HG03558 (cell line): ENCODE measurements at regions not wholly inside any gene's neighbourhood (a gene's known extent, or its start where the extent isn't known, plus 50 kb on each side); places are given as distances from the start of the nearest gene placed in this dataset.
A peak's percentile ranks its signal among the peaks of the same experiment; 100 is the strongest.

ENCODE experiments used
- ATAC-seq: cut with Tn5 transposase; IDR thresholded peaks from one replicate; pipeline ENCODE4 v1.9.1; 2021; ENCODE audit warnings: moderate number of reproducible peaks; ENCODE audit not compliant: unreplicated experiment; ENCODE audit errors: extremely low read depth

- no peak for ATAC-seq
Measured at GRCh38 chr5:143761663-143762062, 50.3 kb upstream of the HMHB1 start.

DNA sequence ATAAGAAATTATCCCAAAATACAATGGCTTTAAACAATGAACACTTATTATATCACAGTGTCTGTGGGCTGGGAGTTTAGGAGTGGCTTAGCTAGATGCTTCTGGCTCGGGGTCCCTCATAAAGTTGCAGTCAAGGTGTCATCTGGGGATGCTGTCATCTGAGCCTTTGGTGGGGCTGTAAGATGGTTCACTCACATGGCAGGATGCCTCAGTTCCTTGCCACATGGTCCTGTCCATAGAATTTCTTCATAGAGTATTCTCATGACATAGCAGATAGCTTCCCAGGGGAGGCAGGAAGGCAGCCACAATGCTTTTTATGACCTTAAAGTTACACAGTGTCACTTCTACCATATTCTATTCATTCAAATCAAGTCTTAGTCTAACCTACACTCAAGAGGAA lies 51.2 kb upstream of the HMHB1 start:
- no peak for ATAC-seq

- ATAC-seq: peak; percentile 39
Measured at GRCh38 chr5:143760131-143760505, 51.8 kb upstream of the HMHB1 start.

DNA sequence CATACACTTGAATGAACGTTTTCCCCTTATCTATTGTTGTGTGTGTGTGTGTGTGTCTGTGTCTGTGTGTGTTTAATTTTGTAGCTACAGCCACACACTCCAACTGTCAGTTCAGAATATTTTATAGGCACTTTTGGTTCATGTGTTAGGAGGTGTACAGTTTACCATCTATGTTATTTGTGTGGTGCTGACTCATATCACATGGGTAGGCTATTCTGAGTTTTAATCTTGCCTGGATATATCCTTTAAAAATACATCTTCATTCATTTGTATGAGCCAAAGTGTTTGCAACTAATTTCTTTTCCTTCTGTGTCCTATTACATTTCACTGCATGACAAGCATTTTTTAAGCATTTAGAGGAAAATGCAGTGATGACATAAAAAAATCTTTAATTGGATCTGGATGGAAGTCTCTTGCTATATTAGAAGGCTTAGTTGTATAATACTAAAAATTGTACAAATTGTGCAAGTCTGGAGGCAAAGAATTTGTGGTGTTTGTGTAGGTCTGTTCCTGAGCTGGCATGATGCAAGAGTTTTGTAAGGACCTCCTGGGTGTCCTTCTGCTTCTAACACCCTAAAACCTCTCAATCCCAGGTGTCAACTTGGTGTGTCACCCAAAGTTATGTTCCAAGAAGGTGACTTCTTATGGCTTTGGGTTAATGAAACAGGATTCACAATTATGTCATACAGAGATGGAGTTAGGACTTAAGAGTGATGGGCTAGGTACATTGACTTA lies 52.4 kb upstream of the HMHB1 start:
- ATAC-seq: no peak

- peak; percentile 63 for ATAC-seq
Measured at GRCh38 chr5:143758750-143759149, 53.2 kb upstream of the HMHB1 start.

- ATAC-seq: no peak
Measured at GRCh38 chr5:143758015-143758414, 53.9 kb upstream of the HMHB1 start.

GRCh38 chr5:143757116-143757515 lies 54.8 kb upstream of the HMHB1 start:
- ATAC-seq: no peak

DNA sequence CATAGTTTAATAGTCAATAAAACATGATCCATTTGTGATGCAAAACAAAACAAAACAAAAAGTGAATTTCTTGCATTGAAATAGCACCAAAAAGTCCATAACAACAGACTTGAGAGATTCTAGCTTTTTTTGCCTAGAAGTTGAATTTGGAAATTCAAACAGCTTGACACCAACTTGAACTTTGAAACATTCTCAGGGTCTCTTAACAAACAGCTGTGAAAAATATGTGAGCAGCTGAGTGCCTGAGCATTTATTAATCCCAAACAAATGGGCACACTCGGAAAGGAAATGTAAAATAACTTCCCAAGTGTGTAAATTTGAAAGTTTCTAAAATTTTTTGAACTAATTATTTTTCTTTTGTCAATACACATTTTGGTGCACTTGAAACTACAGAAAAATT lies 56.0 kb upstream of the HMHB1 start:
- no peak for ATAC-seq

DNA sequence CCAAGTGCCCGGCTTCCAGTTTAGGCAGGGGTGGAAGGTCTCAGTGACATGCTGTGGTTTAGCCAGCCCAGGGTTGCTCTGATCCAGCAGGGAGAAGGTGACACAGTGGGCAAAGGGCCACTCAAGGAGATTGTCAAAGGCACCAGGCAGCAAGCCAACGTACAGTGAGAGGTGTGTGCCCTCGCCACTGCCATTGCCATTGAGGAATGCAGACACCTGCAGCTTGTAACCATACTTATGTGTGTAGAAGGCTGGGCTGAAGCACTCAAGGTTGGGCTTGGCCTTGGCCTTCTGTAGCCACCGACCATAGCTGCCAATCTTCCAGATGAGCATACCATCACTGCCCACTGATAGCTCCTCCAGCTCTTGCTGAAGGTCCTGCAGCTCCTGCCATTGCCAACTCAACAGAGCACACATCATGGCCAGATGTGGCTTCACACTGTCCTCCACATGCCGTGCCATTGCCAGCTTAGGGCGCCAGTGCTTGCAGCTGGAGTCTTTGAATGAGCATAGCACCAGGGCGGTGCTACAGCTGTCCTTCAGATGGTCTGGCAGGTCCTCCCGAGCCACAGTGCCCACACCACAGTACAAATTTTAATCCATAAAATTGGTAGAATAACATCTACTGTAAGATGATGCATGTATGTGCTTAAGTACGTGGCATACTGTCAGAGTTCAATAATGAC lies 59.7 kb upstream of the HMHB1 start:
- no peak for ATAC-seq

- no peak for ATAC-seq
Measured at GRCh38 chr5:143751342-143751741, 60.6 kb upstream of the HMHB1 start.

- ATAC-seq: no peak
Measured at GRCh38 chr5:143749581-143750205, 62.3 kb upstream of the HMHB1 start.

DNA sequence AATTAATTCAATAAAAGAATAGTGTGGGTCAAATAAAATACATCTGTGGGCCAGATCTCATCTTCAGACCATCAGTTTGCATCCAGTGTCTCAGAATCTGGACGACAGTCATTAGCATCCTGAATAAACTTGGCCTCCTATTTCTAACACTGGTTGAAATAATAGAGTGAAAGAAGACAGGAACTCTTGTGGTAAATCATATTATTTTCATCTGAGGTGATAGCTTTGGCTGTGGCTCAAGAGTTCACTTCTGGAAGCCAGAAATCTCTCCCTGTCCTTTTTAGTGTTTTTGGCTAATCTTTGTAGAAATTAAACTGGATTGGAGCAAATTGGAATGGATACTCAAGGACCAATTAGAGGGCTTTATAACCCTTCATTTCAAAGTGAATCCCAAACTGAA lies 63.4 kb upstream of the HMHB1 start:
- ATAC-seq: no peak

DNA sequence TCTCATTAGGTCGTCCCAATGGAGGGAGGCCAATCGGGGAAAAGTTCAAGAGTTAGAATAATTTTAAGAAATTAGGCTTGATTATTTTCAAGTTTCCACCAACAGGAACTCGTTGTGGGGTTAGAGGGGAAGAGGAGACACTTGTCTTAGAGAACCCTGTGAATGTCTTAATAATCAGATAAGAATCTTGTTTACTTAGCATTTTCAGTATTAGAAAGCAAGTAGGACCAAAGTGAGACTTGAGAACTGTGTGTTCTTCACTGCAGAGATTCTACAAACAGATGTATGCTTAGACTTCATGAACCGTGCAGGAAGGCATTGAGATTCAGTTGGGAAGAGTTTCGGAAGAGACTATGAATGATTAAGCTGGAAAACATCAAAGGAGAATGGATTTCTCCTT lies 69.0 kb upstream of the HMHB1 start:
- ATAC-seq: no peak

GRCh38 chr5:143741421-143741820 lies 70.5 kb upstream of the HMHB1 start:
- no peak for ATAC-seq

DNA sequence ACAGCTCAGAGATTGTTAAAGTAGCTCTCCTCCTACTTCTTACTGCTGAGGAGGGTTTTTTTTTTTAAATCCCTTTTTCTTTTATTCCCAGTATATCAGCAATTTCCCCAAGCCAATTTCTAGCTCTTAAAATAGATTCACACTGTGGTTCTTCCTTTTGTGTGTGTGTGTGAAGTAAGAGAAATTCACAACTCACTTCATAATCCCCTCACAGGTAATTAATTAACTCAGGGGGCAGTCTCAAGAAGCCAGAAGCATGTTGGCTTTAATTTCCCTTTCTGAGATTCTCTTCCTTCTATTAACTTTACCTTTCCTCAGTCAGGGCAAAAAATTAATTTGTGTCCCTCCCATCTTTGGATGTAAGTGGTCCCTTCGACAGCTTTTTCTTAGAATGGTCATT lies 71.0 kb upstream of the HMHB1 start:
- ATAC-seq: no peak

DNA sequence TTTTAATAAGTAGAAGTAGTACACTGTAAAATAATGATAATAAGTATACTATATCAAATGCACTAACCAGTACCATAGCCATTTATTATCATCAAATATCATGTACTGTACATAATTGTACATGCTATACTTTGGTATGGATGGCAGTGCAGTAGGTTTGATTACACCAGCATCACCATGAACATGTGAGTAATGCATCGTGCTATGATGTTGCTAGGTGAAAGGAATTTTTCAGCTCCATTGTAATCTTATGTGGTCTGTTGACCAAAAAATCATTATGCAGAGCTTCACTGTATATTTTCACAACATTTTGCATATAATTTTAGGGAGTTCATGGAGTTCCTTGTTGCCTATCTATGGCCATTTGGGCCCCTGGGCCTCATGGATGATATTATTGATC lies 72.2 kb upstream of the HMHB1 start:
- ATAC-seq: no peak

GRCh38 chr5:143738417-143739401 lies 73.3 kb upstream of the HMHB1 start:
- no peak for ATAC-seq

DNA sequence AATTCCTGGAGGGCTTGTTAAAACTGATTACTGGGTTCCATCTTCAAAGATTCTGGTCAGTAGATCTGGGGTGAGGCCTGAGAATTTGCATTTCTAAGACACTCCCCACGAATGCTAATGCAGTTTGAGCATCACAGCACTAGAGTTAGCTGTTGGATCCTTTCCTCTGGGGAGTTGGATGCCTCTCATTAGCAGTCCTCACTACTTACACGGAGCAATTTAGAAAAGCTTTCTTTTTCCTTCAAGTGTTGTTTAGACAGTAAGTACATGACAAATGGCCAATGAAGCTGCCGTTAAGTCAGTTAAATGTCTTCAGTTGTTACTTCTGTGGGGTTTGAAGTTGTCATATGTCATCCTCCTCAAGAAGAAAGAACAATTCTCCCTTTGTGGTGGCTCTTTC lies 74.9 kb upstream of the HMHB1 start:
- ATAC-seq: no peak

- ATAC-seq: no peak
Measured at GRCh38 chr5:143734456-143734780, 77.5 kb upstream of the HMHB1 start.

- no peak for ATAC-seq
Measured at GRCh38 chr5:143733665-143734455, 78.1 kb upstream of the HMHB1 start.
